Nephron (organoid): ENCODE measurements at regions not wholly inside any gene's neighbourhood (a gene's known extent, or its start where the extent isn't known, plus 50 kb on each side); places are given as distances from the start of the nearest gene placed in this dataset.
"Not testable (repeated sequence)": the region's sequence is repeated elsewhere in the genome, so short reads cannot be mapped to it uniquely, and the experiment has no call there.

Experiments used
- H3K27ac Mint-ChIP-seq, 3 experiments: 2 replicates each; pipeline ENCODE4 v1.8.0; 2020; ENCODE audit warnings: mixed read lengths in 3 of 3, mild to moderate bottlenecking in 2 of 3, moderate library complexity in 1 of 3
- H3K27me3 Mint-ChIP-seq: 2 replicates; pipeline ENCODE4 v1.8.0; 2021; ENCODE audit warnings: low read depth, mild to moderate bottlenecking, moderate library complexity, mixed read lengths
- H3K36me3 Mint-ChIP-seq: 2 replicates; pipeline ENCODE4 v1.8.0; 2020; ENCODE audit warnings: low read depth, mixed read lengths
- H3K4me1 Mint-ChIP-seq: 2 replicates; pipeline ENCODE4 v1.8.0; 2020; ENCODE audit warnings: mixed read lengths
- H3K4me3 Mint-ChIP-seq, 3 experiments: 2 replicates each; pipeline ENCODE4 v1.8.0; 2020; ENCODE audit warnings: mild to moderate bottlenecking in 3 of 3, mixed read lengths in 3 of 3, moderate library complexity in 2 of 3
- H3K9me3 Mint-ChIP-seq: 2 replicates; pipeline ENCODE4 v1.8.0; 2020; ENCODE audit warnings: mixed read lengths
- CTCF ChIP-seq, 3 experiments: fragments of 200-600 bp; sonication (generic); IDR thresholded peaks; one replicate each; pipeline ENCODE4 v1.5.0; 2021; ENCODE audit warnings: antibody characterized with exemption in 3 of 3; ENCODE audit not compliant: unreplicated experiment in 3 of 3

GRCh38 chr7:5121256-5121655 is 68.8 kb upstream of the WIPI2 start:
- H3K4me1 Mint-ChIP-seq, H3K4me3 Mint-ChIP-seq, H3K27me3 Mint-ChIP-seq, H3K36me3 Mint-ChIP-seq, H3K9me3 Mint-ChIP-seq, H3K27ac Mint-ChIP-seq: not testable (repeated sequence)

- not testable (repeated sequence) for H3K36me3 Mint-ChIP-seq, H3K9me3 Mint-ChIP-seq, H3K27ac Mint-ChIP-seq, H3K4me3 Mint-ChIP-seq, H3K4me1 Mint-ChIP-seq
- peaks cover 21% of the 10 kb centered on the region for H3K27me3 Mint-ChIP-seq
These were observed 58.8 kb upstream of the WIPI2 start for GRCh38 chr7:5131238-5131637.

GRCh38 chr7:5132539-5132938 is 57.5 kb upstream of the WIPI2 start:
- Mint-ChIP-seq H3K4me3 (no peak overlapping the region), H3K36me3 (no peaks in the 10 kb centered on the region), H3K27me3 (peaks cover 17% of the 10 kb centered on the region), H3K9me3 (no peaks in the 10 kb centered on the region), H3K27ac (no peak overlapping the region), H3K4me1 (no peaks in the 10 kb centered on the region)
- no peak for TF ChIP-seq CTCF (IDR thresholded peaks at IDR 0.05; ENCODE audit: unreplicated experiment in 3 of 3)

GRCh38 chr7:5139998-5140397 is 50.0 kb upstream of the WIPI2 start:
- no peak overlapping the region for H3K27ac Mint-ChIP-seq
- no peak overlapping the region for H3K4me3 Mint-ChIP-seq
- H3K9me3 Mint-ChIP-seq = no peaks in the 10 kb centered on the region
- H3K36me3 Mint-ChIP-seq = no peaks in the 10 kb centered on the region
- H3K4me1 Mint-ChIP-seq = no peaks in the 10 kb centered on the region
- peaks cover 4% of the 10 kb centered on the region for H3K27me3 Mint-ChIP-seq
- TF ChIP-seq CTCF (IDR thresholded peaks at IDR 0.05; ENCODE audit: unreplicated experiment in 3 of 3) = peak in 2 of 3 experiments; percentile 12 to 27
